ENCODE measurements at regions not wholly inside any gene's neighbourhood (a gene's known extent, or its start where the extent isn't known, plus 50 kb on each side); places are given as distances from the start of the nearest gene placed in this dataset.

DNA sequence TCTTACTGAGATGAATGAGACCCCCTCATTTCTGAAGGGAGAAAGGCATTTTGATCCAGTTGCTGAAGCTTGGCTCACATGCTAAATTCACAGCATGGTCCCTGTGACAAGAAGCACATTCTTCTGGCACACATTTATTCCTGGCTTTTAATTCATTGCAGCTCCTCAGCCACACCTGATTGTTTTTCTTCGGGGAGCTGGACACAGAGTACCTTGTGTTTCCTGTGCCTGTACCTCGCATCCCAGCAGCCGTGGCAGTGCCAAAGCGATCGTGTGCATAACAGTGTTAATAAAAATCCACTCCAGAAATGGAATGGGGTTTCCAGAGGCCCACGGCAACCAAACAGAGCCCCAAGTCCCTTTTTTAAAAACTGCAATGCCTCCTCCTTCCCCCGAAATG, 615.3 kb upstream of the MGMT start:
- TF ChIP-seq, protein P1, sequence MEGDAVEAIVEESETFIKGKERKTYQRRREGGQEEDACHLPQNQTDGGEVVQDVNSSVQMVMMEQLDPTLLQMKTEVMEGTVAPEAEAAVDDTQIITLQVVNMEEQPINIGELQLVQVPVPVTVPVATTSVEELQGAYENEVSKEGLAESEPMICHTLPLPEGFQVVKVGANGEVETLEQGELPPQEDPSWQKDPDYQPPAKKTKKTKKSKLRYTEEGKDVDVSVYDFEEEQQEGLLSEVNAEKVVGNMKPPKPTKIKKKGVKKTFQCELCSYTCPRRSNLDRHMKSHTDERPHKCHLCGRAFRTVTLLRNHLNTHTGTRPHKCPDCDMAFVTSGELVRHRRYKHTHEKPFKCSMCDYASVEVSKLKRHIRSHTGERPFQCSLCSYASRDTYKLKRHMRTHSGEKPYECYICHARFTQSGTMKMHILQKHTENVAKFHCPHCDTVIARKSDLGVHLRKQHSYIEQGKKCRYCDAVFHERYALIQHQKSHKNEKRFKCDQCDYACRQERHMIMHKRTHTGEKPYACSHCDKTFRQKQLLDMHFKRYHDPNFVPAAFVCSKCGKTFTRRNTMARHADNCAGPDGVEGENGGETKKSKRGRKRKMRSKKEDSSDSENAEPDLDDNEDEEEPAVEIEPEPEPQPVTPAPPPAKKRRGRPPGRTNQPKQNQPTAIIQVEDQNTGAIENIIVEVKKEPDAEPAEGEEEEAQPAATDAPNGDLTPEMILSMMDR (IDR thresholded peaks at IDR 0.05) = no peak
- TF ChIP-seq POLR2A (IDR thresholded peaks at IDR 0.05) = no peak

Measured in lower leg skin (tissue), 3 donors.